ENCODE measurements at regions not wholly inside any gene's neighbourhood (a gene's known extent, or its start where the extent isn't known, plus 50 kb on each side); places are given as distances from the start of the nearest gene placed in this dataset.

DNA sequence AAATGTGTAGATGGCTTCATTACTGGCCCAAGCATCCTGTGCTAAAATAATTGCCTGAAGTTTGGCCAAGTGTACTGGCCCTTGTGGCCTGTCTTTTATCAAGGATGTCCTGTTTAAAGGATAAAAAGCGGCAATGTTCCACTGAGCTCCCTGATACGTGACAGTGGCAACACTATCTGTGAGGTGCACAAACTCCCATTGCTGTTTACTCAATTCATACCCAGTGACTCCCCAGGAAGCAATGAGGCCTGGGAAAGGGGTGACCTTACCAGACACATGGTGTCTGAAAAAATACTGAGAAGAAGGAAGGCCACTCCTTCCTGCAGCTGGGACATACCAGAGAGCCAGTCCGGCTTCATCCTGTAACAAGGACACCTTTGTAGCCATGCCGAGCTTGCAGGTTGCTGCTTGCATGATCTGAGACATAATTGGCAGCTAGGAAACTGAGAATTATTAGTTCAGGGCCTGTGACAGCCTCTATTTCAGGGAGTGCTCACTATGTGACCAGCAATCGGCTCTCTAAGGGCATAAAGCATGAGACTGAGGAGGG is 198.5 kb upstream of the LRATD1 start:
- H3K36me3 ChIP-seq (ENCODE audit: insufficient read depth, low read length) = no peaks in the 10 kb centered on the region
- H3K79me2 ChIP-seq (ENCODE audit: insufficient read depth, low read length) = no peaks in the 10 kb centered on the region
- H2AFZ ChIP-seq (ENCODE audit: low read depth, low read length) = no peak overlapping the region
- no peak overlapping the region for H3K4me2 ChIP-seq (ENCODE audit: insufficient read depth, low read length)
- no peak for TF ChIP-seq EZH2 (IDR thresholded peaks at IDR 0.05; ENCODE audit: borderline replicate concordance, low read depth, low read length, severe bottlenecking)
- TF ChIP-seq, protein P1, sequence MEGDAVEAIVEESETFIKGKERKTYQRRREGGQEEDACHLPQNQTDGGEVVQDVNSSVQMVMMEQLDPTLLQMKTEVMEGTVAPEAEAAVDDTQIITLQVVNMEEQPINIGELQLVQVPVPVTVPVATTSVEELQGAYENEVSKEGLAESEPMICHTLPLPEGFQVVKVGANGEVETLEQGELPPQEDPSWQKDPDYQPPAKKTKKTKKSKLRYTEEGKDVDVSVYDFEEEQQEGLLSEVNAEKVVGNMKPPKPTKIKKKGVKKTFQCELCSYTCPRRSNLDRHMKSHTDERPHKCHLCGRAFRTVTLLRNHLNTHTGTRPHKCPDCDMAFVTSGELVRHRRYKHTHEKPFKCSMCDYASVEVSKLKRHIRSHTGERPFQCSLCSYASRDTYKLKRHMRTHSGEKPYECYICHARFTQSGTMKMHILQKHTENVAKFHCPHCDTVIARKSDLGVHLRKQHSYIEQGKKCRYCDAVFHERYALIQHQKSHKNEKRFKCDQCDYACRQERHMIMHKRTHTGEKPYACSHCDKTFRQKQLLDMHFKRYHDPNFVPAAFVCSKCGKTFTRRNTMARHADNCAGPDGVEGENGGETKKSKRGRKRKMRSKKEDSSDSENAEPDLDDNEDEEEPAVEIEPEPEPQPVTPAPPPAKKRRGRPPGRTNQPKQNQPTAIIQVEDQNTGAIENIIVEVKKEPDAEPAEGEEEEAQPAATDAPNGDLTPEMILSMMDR (IDR thresholded peaks at IDR 0.05; ENCODE audit: borderline replicate concordance, extremely low read depth, low read length, poor library complexity, severe bottlenecking) = no peak
- no peak overlapping the region for H3K27ac ChIP-seq (ENCODE audit: low read length)
- no peaks in the 10 kb centered on the region for H4K20me1 ChIP-seq (ENCODE audit: insufficient read depth, low read length)
- H3K9me3 ChIP-seq (ENCODE audit: insufficient read depth, low read length, severe bottlenecking) = no peaks in the 10 kb centered on the region
- no peaks in the 10 kb centered on the region for H3K27me3 ChIP-seq (ENCODE audit: insufficient read depth, low read length, poor library complexity)
- DNase-seq (no peak), ATAC-seq (ENCODE audit: insufficient read depth, low read depth) (no peak)
- H3K9ac ChIP-seq (ENCODE audit: low read depth, low read length) = no peak overlapping the region
- no peaks in the 10 kb centered on the region for H3K4me1 ChIP-seq (ENCODE audit: insufficient read depth, low read length)
- H3K4me3 ChIP-seq (ENCODE audit: low read depth in 1 of 2, low read length in 2 of 2) = no peak overlapping the region

DNA sequence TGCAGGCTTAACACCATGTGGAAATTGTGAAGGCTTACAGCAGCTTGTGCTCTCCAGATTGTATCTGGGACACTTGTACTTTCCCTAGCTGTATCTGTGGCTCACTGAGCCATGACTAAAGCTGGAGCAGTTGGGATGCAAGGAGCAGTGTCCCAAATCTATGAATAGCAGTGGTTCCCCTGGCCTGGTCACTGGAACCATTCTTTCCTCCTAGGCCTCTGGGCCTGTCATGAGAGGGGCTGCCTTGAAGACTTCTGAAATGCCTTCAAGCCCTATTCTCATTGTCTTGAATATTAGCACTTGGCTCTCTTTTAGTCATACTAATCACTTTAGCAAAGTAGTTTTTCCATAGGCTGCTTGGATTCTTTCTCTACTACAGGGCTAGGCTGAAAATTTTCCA is 186.8 kb upstream of the LRATD1 start:
- Histone ChIP-seq H3K27me3 (ENCODE audit: insufficient read depth, low read length, poor library complexity) (no peaks in the 10 kb centered on the region), H3K27ac (ENCODE audit: low read length) (no peak overlapping the region), H3K4me1 (ENCODE audit: insufficient read depth, low read length) (no peaks in the 10 kb centered on the region), H3K4me2 (ENCODE audit: insufficient read depth, low read length) (no peak overlapping the region), H3K79me2 (ENCODE audit: insufficient read depth, low read length) (no peaks in the 10 kb centered on the region), H2AFZ (ENCODE audit: low read depth, low read length) (no peak overlapping the region), H3K9me3 (ENCODE audit: insufficient read depth, low read length, severe bottlenecking) (peaks cover 13% of the 10 kb centered on the region), H3K9ac (ENCODE audit: low read depth, low read length) (no peak overlapping the region), H3K4me3 (ENCODE audit: low read depth in 1 of 2, low read length in 2 of 2) (no peak overlapping the region), H3K36me3 (ENCODE audit: insufficient read depth, low read length) (no peaks in the 10 kb centered on the region), H4K20me1 (ENCODE audit: insufficient read depth, low read length) (no peaks in the 10 kb centered on the region)
- TF ChIP-seq, protein P1 (IDR thresholded peaks at IDR 0.05; ENCODE audit: borderline replicate concordance, extremely low read depth, low read length, poor library complexity, severe bottlenecking) = no peak
- no peak for TF ChIP-seq EZH2 (IDR thresholded peaks at IDR 0.05; ENCODE audit: borderline replicate concordance, low read depth, low read length, severe bottlenecking)
- ATAC-seq (ENCODE audit: insufficient read depth, low read depth) (no peak), DNase-seq (no peak)

DNA sequence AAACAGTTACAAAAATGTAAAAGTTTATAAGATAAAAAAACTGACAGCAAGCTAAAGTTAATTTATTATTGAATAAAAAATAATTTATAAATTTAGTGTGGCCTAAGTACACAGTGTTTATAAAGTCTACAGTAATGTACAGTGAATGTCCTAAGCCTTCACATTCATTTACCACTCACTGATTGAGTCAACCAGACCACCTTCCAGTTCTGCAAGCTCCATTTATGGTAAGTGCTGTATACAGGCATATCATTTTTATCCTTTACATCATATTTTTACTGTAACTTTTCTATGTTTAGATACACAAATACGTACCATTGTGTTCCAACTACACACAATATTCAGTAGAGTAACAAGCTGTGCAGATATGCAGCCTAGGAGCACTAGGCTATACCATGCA is 184.2 kb upstream of the LRATD1 start:
- H3K27ac ChIP-seq (ENCODE audit: low read length) = no peak overlapping the region
- H3K4me3 ChIP-seq (ENCODE audit: low read depth in 1 of 2, low read length in 2 of 2) = no peak overlapping the region
- H4K20me1 ChIP-seq (ENCODE audit: insufficient read depth, low read length) = no peaks in the 10 kb centered on the region
- H3K27me3 ChIP-seq (ENCODE audit: insufficient read depth, low read length, poor library complexity) = no peaks in the 10 kb centered on the region
- DNase-seq = no peak
- no peaks in the 10 kb centered on the region for H3K79me2 ChIP-seq (ENCODE audit: insufficient read depth, low read length)
- no peaks in the 10 kb centered on the region for H3K36me3 ChIP-seq (ENCODE audit: insufficient read depth, low read length)
- ATAC-seq (ENCODE audit: insufficient read depth, low read depth) = no peak
- no peak overlapping the region for H2AFZ ChIP-seq (ENCODE audit: low read depth, low read length)
- no peak overlapping the region for H3K9ac ChIP-seq (ENCODE audit: low read depth, low read length)
- H3K9me3 ChIP-seq (ENCODE audit: insufficient read depth, low read length, severe bottlenecking) = peaks cover 13% of the 10 kb centered on the region
- H3K4me1 ChIP-seq (ENCODE audit: insufficient read depth, low read length) = no peaks in the 10 kb centered on the region
- no peak overlapping the region for H3K4me2 ChIP-seq (ENCODE audit: insufficient read depth, low read length)
- TF ChIP-seq, protein P1 (IDR thresholded peaks at IDR 0.05; ENCODE audit: borderline replicate concordance, extremely low read depth, low read length, poor library complexity, severe bottlenecking) = no peak
- TF ChIP-seq EZH2 (IDR thresholded peaks at IDR 0.05; ENCODE audit: borderline replicate concordance, low read depth, low read length, severe bottlenecking) = no peak

DNA sequence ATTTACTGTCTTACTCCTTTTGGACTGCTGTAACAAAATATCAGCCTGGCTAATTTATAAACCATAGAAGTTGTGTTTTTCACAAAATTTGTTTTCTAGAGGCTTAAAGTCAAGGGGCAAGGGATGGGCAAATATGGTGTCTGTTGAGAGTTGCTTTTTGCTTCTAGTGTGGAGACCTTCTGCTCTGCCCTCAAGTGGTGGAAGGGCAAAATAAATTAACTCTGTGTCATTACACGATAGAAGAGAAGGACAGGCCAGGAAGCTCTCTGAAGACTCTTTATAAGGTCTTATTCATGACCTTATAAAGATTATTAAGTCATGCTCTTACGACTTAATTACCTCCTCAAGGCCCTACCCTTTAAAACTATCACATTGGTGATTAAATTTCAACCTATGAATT is 181.2 kb upstream of the LRATD1 start:
- Histone ChIP-seq H4K20me1 (ENCODE audit: insufficient read depth, low read length) (no peaks in the 10 kb centered on the region), H3K27me3 (ENCODE audit: insufficient read depth, low read length, poor library complexity) (no peaks in the 10 kb centered on the region), H3K9me3 (ENCODE audit: insufficient read depth, low read length, severe bottlenecking) (no peaks in the 10 kb centered on the region), H3K4me1 (ENCODE audit: insufficient read depth, low read length) (no peaks in the 10 kb centered on the region), H2AFZ (ENCODE audit: low read depth, low read length) (no peak overlapping the region), H3K36me3 (ENCODE audit: insufficient read depth, low read length) (no peaks in the 10 kb centered on the region), H3K27ac (ENCODE audit: low read length) (no peak overlapping the region), H3K9ac (ENCODE audit: low read depth, low read length) (no peak overlapping the region), H3K4me3 (ENCODE audit: low read depth in 1 of 2, low read length in 2 of 2) (no peak overlapping the region), H3K4me2 (ENCODE audit: insufficient read depth, low read length) (no peak overlapping the region), H3K79me2 (ENCODE audit: insufficient read depth, low read length) (no peaks in the 10 kb centered on the region)
- no peak for TF ChIP-seq EZH2 (IDR thresholded peaks at IDR 0.05; ENCODE audit: borderline replicate concordance, low read depth, low read length, severe bottlenecking)
- ATAC-seq (ENCODE audit: insufficient read depth, low read depth) = no peak
- DNase-seq = no peak
